ENCODE measurements at regions not wholly inside any gene's neighbourhood (a gene's known extent, or its start where the extent isn't known, plus 50 kb on each side); places are given as distances from the start of the nearest gene placed in this dataset.
"Not testable (repeated sequence)": the region's sequence is repeated elsewhere in the genome, so short reads cannot be mapped to it uniquely, and the experiment has no call there.

GRCh38 chr6:145279551-145279950 is 455.8 kb downstream of the EPM2A start (continued):
- TF ChIP-seq FOXK1 (CRISPR knock-in tag; IDR thresholded peaks at IDR 0.05), result no peak

- no peak for TF ChIP-seq E2F5 (CRISPR knock-in tag; IDR thresholded peaks at IDR 0.05)
- no peak for TF ChIP-seq ELF4 (CRISPR knock-in tag; IDR thresholded peaks at IDR 0.05; ENCODE audit: low read depth)
- TF ChIP-seq ATF6 (CRISPR knock-in tag; IDR thresholded peaks at IDR 0.05), result no peak
- TF ChIP-seq NFYB (CRISPR knock-in tag; conservative IDR thresholded peaks at IDR 0.05; ENCODE audit: low read depth), result no peak
- no peak for TF ChIP-seq ZNF138 (CRISPR knock-in tag; conservative IDR thresholded peaks at IDR 0.05)
- TF ChIP-seq TEAD1 (CRISPR knock-in tag; IDR thresholded peaks at IDR 0.05), result no peak
- no peak for TF ChIP-seq NR1H2 (CRISPR knock-in tag; IDR thresholded peaks at IDR 0.05)
- TF ChIP-seq CDX4 (CRISPR knock-in tag; IDR thresholded peaks at IDR 0.05; ENCODE audit: borderline replicate concordance), result no peak
- TF ChIP-seq MXD4 (CRISPR knock-in tag; IDR thresholded peaks at IDR 0.05; ENCODE audit: borderline replicate concordance), result no peak
- TF ChIP-seq CBFB (CRISPR knock-in tag; IDR thresholded peaks at IDR 0.05; ENCODE audit: low read depth), result no peak
- no peak for TF ChIP-seq TCF7 (CRISPR knock-in tag; IDR thresholded peaks at IDR 0.05; ENCODE audit: low read depth)
- TF ChIP-seq ZNF396 (CRISPR knock-in tag; IDR thresholded peaks at IDR 0.05; ENCODE audit: borderline replicate concordance), result no peak
- TF ChIP-seq ZSCAN18 (CRISPR knock-in tag; IDR thresholded peaks at IDR 0.05), result no peak
- no peak for TF ChIP-seq SOX15 (CRISPR knock-in tag; IDR thresholded peaks at IDR 0.05)
- no peak for TF ChIP-seq JUN (CRISPR knock-in tag; IDR thresholded peaks at IDR 0.05)
- no peak for TF ChIP-seq ZMAT4 (CRISPR knock-in tag; IDR thresholded peaks at IDR 0.05)
- no peak for TF ChIP-seq SP1 (CRISPR knock-in tag; conservative IDR thresholded peaks at IDR 0.05)
- TF ChIP-seq ARID4B (CRISPR knock-in tag; IDR thresholded peaks at IDR 0.05; ENCODE audit: borderline replicate concordance), result no peak
- POLR2A ChIA-PET, result no interaction called here
- ATAC-seq, result no peak
- Mint-ChIP-seq H3K27me3 (ENCODE audit: low read depth) (no peaks in the 10 kb centered on the region), H3K9me3 (peaks cover 9% of the 10 kb centered on the region), H3K4me3 (no peak overlapping the region), H3K36me3 (no peaks in the 10 kb centered on the region), H3K27ac (no peak overlapping the region), H3K4me1 (no peaks in the 10 kb centered on the region)
- CTCF ChIA-PET, result no interaction called here
- DNase-seq (ENCODE audit: low spot score), result no peak
These were observed 455.3 kb downstream of the EPM2A start for GRCh38 chr6:145279993-145280392.

GRCh38 chr6:145283209-145283608 is 452.1 kb downstream of the EPM2A start:
- ATAC-seq; H3K27ac Mint-ChIP-seq; DNase-seq (ENCODE audit: low spot score); H3K4me3 Mint-ChIP-seq; H3K9me3 Mint-ChIP-seq; POLR2A ChIA-PET; H3K36me3 Mint-ChIP-seq; H3K4me1 Mint-ChIP-seq; CTCF ChIA-PET; H3K27me3 Mint-ChIP-seq (ENCODE audit: low read depth): not testable (repeated sequence)

All from WTC11 (cell line).